ENCODE measurements at regions not wholly inside any gene's neighbourhood (a gene's known extent, or its start where the extent isn't known, plus 50 kb on each side); places are given as distances from the start of the nearest gene placed in this dataset.

- TF ChIP-seq CTCF (IDR thresholded peaks at IDR 0.05) (no peak), POLR2A (IDR thresholded peaks at IDR 0.05) (no peak)
These were observed 755.3 kb downstream of the INHBA start for GRCh38 chr7:40947566-40947965.
